22Rv1 (cell line): ENCODE measurements at regions not wholly inside any gene's neighbourhood (a gene's known extent, or its start where the extent isn't known, plus 50 kb on each side); places are given as distances from the start of the nearest gene placed in this dataset.

Experiments
- H3K27ac ChIP-seq: fragments of 450-650 bp; 2 replicates; pipeline ENCODE4 v1.5.1; 2017
- CTCF ChIP-seq: fragments of 450-650 bp; IDR thresholded peaks from 2 replicates; pipeline ENCODE4 v1.5.1; 2017; ENCODE audit warnings: mild to moderate bottlenecking
- ZFX ChIP-seq: fragments of 450-650 bp; IDR thresholded peaks from 2 replicates; pipeline ENCODE4 v1.6.1; 2017; ENCODE audit warnings: antibody characterized with exemption, borderline replicate concordance

GRCh38 chr20:40933758-40934157 is 94.9 kb upstream of the TOP1 start:
- TF ChIP-seq ZFX (no peak), CTCF (no peak)
- H3K27ac ChIP-seq, result no peak overlapping the region

DNA sequence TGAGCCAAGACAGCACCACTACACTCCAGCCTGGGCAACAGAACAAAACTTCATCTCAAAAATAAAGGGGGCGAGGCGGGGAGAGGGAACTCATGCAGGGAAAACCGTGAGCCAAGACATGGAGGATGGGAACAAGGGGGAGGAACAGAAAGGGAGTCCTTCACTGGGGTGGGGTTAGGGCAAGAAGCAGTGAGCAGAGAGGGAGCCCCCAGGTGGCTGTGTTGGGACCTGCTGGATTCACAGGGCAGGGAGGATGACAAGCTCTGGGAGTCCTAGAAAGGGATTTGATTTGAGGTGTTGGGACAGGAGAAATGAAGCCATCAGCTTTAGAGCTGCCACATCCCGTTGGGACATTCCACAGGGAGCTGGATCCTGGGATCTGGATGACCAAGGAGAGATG is 90.6 kb upstream of the TOP1 start:
- TF ChIP-seq CTCF, result peak; percentile 18
- TF ChIP-seq ZFX, result no peak
- no peak overlapping the region for H3K27ac ChIP-seq

- TF ChIP-seq CTCF (no peak), ZFX (no peak)
Observed at GRCh38 chr20:40939667-40940066, 89.0 kb upstream of the TOP1 start.

GRCh38 chr20:40941133-40941610 is 87.5 kb upstream of the TOP1 start:
- TF ChIP-seq ZFX (no peak), CTCF (no peak)
- no peak overlapping the region for H3K27ac ChIP-seq

More at GRCh38 chr20:40939667-40940066, 89.0 kb upstream of the TOP1 start:
- H3K27ac ChIP-seq, result no peak overlapping the region

- H3K27ac ChIP-seq, result no peak overlapping the region
- TF ChIP-seq CTCF, result no peak
- TF ChIP-seq ZFX, result no peak
Observed at GRCh38 chr20:40942006-40942405, 86.6 kb upstream of the TOP1 start.

- no peak for TF ChIP-seq ZFX
- H3K27ac ChIP-seq, result no peak overlapping the region
Observed at GRCh38 chr20:40942775-40943174, 85.8 kb upstream of the TOP1 start.

- H3K27ac ChIP-seq, result no peak overlapping the region
- TF ChIP-seq CTCF (no peak), ZFX (no peak)
Observed at GRCh38 chr20:40943591-40943990, 85.0 kb upstream of the TOP1 start.

DNA sequence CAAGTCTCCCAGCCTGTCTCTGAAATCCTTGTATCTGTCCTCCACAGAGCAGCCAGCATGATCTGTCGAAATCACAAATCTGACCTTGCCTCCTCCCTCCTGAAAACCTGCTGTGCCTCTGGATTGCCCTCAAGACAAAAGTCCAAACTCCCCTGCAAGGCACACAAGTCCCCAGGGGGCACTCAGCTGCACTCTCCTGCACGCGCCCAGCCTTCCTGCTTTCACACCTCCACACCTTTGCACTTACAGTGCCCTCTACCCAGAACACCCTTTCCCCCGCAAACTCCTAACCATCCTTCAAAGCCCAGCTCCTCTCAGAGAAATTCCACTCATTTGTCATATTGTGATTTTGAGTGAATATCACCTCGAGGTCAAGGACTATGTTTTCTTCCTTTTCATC is 83.4 kb upstream of the TOP1 start:
- TF ChIP-seq ZFX (no peak), CTCF (no peak)
- no peak overlapping the region for H3K27ac ChIP-seq
